GM21717 (cell line): ENCODE measurements at regions not wholly inside any gene's neighbourhood (a gene's known extent, or its start where the extent isn't known, plus 50 kb on each side); places are given as distances from the start of the nearest gene placed in this dataset.
"Not testable (repeated sequence)": the region's sequence is repeated elsewhere in the genome, so short reads cannot be mapped to it uniquely, and the experiment has no call there.

ENCODE experiments used
- ATAC-seq: cut with Tn5 transposase; IDR thresholded peaks from one replicate; pipeline ENCODE4 v1.9.1; 2021; ENCODE audit warnings: mild to moderate bottlenecking, moderate library complexity; ENCODE audit not compliant: unreplicated experiment

- ATAC-seq, result no peak
Observed at GRCh38 chr11:28842716-28843115, 734.5 kb downstream of the METTL15 start.

GRCh38 chr11:28838741-28839140 lies 730.6 kb downstream of the METTL15 start:
- ATAC-seq, result no peak

DNA sequence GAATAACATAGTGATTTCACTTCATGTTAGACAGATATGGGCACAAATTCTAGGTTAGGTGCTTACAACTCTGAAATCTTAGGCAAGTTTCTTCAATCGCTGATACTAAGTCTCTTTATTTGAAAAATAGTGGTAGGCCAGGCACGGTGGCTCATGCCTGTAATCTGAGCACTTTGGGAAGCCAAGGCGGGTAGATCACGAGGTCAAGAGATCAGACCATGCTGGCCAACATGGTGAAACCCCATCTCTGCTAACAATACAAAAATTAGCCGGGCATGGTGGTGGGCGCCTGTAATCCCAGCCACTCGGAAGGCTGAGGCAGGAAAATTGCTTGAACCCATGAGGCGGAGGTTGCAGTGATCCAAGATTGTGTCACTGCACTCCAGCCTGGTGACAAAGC lies 729.4 kb downstream of the METTL15 start:
- ATAC-seq, result no peak

- ATAC-seq, result no peak
Observed at GRCh38 chr11:28836285-28837081, 728.3 kb downstream of the METTL15 start.

DNA sequence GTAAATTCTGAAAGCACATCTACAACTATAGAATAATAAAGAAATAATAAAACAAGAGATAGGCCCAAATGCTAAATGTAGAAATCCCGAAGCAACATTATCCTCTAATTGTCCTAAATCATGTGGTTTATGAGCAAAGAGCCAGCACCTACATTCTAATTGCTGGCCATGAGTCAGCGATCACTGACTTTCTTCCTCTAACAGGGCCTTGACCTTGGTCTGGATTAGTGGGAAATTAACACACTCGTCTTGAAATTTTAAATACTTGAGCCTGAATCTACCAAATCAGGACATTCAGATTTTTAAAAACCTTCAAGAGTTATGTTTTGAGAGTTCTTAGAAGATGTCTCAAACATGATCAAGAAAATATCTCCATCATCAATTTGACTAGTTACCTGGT lies 727.6 kb downstream of the METTL15 start:
- no peak for ATAC-seq

DNA sequence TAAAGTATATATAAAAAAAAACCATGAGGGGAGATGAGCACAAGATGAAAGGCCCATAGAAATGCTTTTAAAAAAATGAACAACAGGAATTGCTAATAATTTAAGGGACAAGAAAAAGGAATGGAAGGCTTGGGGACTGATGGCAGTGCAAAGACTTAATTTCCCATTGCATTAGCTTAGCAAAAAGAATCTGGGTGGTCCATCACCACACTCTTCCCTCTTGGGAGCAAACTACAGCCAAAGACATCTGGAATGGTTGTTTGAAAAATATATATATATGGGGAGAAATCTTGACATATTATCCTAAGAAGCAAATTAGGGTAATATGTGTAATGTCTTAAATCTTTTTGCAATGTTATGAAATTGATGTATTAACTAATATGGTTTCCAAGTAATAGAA lies 727.1 kb downstream of the METTL15 start:
- ATAC-seq, result no peak

DNA sequence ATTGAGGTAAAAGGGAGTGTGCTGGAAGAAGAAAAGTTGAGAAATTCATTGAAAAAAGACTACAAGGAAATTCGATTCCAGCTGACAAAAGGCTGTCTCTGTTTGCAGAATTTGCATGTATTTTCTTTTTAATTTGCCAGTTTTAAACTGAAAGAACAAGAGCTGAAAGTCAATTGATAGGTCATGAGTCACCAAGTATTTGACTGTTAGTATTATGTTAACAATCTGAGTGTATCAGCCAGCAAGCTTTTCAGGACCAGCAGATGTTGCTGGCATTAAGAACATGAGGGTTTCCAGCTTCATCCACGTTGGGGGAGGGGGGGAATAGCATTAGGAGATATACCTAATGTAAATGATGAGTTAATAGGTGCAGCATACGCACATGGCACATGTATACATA lies 726.7 kb downstream of the METTL15 start:
- no peak for ATAC-seq

- ATAC-seq, result no peak
Observed at GRCh38 chr11:28833670-28834069, 725.5 kb downstream of the METTL15 start.

DNA sequence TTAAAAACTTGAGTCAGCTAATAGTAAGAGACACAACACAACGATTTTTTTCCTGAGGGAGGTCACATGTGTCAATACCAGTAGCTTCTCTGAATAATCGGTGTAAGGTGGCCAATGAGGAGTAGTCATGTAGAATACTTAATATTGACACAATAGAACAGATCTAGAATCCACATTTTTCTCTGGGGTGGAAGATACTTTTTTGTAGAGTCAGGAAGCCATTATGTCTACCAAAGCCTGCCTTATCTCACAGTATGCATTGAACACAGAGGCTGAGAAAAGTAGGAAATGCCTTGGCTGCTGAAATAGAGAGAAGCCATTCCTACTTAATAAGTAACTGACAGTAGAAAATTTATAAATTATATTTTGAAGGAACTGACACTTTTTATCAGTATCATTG lies 725.0 kb downstream of the METTL15 start:
- no peak for ATAC-seq

DNA sequence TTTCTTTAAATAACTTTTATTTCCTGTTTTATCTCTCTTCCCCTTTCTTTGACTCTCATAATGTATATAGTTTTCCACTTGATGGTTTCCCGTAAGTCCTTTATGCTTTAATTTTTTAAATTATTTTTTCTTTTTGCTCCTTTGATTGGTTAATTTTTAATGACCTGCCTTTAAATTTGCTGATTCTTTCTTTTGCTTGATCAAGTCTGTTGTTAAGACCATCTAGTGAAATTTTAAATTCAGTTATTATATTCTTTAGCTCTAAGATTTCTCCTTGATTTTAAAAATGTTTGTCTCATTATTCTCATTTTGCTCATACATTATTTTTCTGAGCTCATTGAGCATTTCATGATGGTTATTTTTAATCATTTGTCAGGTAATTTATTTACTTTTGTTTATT lies 718.6 kb downstream of the METTL15 start:
- no peak for ATAC-seq

GRCh38 chr11:28822576-28822975 lies 714.4 kb downstream of the METTL15 start:
- no peak for ATAC-seq

GRCh38 chr11:28820296-28820989 lies 712.3 kb downstream of the METTL15 start:
- no peak for ATAC-seq

DNA sequence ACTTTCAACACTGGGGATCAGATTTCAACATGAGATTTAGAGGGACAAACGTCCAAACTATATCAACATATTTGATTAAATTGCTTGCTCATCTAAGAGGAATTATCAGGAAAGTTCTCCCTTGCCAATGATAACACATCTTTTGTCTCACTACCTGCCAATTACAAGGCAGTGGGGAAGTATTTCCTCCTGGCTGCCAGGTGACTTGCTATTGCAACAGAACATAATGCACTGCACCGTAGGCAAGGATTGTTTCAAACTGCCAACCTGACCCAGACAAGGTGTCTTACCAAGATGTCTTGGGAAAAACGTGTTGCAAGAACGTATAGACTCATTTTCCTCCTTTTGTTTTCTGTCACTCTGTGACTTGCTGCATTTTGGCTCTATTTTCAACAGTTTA lies 711.6 kb downstream of the METTL15 start:
- ATAC-seq, result no peak

DNA sequence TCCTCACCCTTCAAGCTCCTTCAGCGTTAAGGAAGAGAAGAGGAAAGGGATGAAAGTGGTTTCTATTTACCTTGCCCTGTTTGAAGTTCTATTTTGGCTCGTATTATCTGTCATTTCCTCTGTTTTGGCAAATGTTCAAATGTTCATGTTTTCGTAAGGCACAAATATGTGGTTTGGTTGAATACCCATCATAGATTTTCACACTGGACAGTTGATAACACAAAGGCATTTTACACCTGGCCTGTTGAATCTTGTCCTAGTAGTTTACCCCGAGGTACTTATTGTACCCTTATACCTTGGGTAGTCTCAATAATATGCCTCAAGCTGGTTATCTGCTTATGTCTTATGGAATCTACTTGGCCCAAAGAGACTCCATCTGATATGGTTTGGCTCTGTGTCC lies 706.9 kb downstream of the METTL15 start:
- ATAC-seq, result no peak

DNA sequence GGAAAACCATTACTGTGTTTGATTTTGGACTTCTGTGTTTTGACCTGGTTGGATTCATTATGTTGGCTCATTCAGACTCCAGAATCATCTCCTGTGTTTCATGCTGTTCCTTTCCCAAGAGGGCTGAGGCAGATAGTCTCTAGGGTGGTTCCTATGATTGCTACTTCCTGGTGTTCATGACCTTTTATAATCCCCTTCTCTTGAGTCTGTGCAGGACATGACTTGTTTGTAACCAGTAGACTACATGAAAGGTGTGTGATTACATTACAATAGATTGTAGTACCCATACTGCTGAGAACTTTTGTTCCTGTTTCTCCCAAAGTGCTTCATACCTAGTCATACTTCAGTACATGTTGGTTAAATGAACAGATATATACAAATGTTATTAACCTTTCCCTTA lies 700.6 kb downstream of the METTL15 start:
- ATAC-seq, result no peak

- no peak for ATAC-seq
Observed at GRCh38 chr11:28799316-28799715, 691.1 kb downstream of the METTL15 start.

DNA sequence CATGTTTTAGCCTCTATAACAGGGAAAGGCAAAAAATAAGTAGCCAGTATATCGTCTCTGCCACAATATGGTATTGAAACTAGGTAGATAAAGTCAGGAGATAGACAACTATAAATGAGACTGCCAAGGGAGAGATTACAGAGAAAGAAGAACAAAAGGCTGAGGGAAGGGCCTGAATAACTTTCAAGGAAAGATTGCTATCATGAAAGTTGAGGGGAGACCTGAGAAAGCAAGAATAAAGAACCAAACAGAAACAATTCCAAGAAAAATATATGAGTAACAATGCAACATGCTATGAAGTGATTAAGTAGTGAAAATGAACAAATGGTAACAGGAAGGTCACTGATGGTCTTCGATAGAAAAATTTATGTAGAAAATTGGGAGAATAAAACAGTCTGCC lies 690.1 kb downstream of the METTL15 start:
- no peak for ATAC-seq

DNA sequence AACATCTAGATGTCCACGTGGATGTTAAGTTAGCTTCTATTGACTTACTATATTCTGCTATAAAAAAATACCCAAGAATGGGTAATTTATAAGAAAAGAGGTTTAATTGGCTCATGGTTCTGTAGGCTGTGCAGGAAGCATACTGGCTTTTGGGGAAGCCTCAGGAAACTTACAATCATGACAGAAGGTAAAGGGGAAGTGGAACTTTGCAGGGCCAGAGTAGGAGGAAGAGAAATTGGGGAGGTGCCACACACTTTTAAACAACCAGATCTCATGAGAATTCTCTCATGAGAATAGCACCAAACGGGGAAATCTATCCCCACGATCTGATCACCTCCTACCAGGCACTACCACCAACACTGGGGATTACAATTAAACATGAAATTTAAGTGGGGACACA lies 689.3 kb downstream of the METTL15 start:
- no peak for ATAC-seq

DNA sequence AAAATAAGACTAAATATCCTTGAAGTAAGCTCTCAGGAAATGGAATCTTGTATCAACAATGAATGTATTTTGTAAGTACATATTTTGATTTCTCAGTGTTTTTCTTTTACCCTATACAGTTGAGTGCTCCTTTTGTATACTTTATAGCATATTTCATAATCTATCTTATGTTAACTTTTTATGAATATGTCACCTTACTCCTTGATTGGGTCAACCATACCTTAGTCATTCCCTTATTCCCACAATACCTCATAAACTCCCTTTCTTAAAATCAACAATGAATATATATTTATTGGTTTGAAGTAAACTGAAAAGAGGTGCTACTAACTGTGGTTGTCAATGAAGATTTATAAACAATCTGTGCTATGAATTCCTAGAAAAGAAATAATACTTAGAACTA lies 686.2 kb downstream of the METTL15 start:
- ATAC-seq, result no peak

DNA sequence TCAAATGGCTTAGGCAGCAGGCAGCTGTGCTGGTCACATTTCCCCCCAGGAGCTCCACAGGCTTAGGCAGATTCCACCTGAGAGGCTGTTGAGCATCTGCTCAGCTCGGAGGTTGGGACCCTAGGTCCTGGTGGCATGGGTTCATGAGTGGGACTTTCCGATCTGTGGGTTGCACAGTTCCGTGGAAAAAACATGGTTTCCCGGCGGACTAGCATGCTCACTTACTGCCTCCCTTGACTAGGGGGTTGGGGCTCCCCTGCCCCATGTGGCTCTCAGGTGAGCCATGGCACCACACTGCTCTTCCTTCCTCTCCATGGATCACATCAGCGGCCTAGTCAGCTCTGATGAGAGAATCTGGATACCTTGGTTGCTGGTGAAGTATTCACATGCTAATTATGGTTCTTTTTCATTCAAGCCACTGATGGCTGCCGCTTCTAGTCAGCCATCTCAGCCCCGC lies 685.1 kb downstream of the METTL15 start:
- ATAC-seq, result no peak

- no peak for ATAC-seq
Observed at GRCh38 chr11:28792856-28793255, 684.7 kb downstream of the METTL15 start.

GRCh38 chr11:28787897-28788296 lies 679.7 kb downstream of the METTL15 start:
- ATAC-seq, result not testable (repeated sequence)
